K562 (cell line): ENCODE measurements at regions not wholly inside any gene's neighbourhood (a gene's known extent, or its start where the extent isn't known, plus 50 kb on each side); places are given as distances from the start of the nearest gene placed in this dataset.

Experiments used
- ATAC-seq: fragments of 200-7000 bp; cut with Tn5 transposase; 3 replicates; pipeline ENCODE4 v1.9.1; 2020; ENCODE audit warnings: moderate library complexity
- BruUV-seq: library from RNA; stranded (reverse); fragments of 400-500 nt; replicated peaks from 2 replicates; lab custom pipeline; 2021; lab: Mats Ljungman, UMichigan
- CTCF ChIA-PET: fragments of 300-600 bp; formaldehyde crosslinking; extraction: SDS; loops from one replicate; lab custom pipeline; 2021; ENCODE audit warnings: low intra/inter-chr PET ratio; lab: Yijun Ruan, JAX
- POLR2A ChIA-PET: fragments of 300-600, 350-650 bp; sonication (Branson Sonifier 250); formaldehyde crosslinking; extraction: SDS; loops from one replicate; lab custom pipeline; 2021; ENCODE audit warnings: antibody characterized with exemption, inconsistent platforms; lab: Yijun Ruan, JAX
- DNase-seq, 4 experiments: peaks; one replicate each; pipeline versions ENCODE4 v3.0.0 to v3.0.0-alpha.2; 2011 to 2018; ENCODE audit warnings: low spot score in 3 of 4, mixed read lengths in 3 of 4; ENCODE audit errors: extremely low read depth in 1 of 4
- FAIRE-seq: peaks from 2 replicates; lab custom pipeline; 2011; peaks lifted over from hg19 to GRCh38; lab: Jason Lieb, UNC
- H2AFZ ChIP-seq: 2 replicates; pipeline ENCODE4 v1.6.0; 2011; ENCODE audit warnings: low read depth, low read length, control low read depth, inconsistent platforms
- H3K27ac ChIP-seq: fragments of 200-600 bp; 3 replicates; pipeline ENCODE4 v1.8.0; 2011; ENCODE audit warnings: low read depth, mild to moderate bottlenecking, control low read depth, inconsistent platforms, low read length, moderate library complexity, mixed read lengths; ENCODE audit errors: extremely low read depth
- H3K27me3 ChIP-seq, 2 experiments: fragments of 300-600 bp in 1 of 2; 2 replicates in 1 of 2; 3 replicates in 1 of 2; pipeline versions ENCODE4 v1.6.0 to v1.8.0; 2011; ENCODE audit warnings: inconsistent platforms in 2 of 2, low read length in 2 of 2, mild to moderate bottlenecking in 1 of 2, mixed read lengths in 1 of 2, moderate library complexity in 1 of 2; ENCODE audit not compliant: control insufficient read depth in 2 of 2, insufficient read depth in 2 of 2
- H3K36me3 ChIP-seq: fragments of 300-600 bp; 3 replicates; pipeline ENCODE4 v1.8.0; 2011; ENCODE audit warnings: mild to moderate bottlenecking, low read length, inconsistent platforms; ENCODE audit not compliant: control insufficient read depth, insufficient read depth
- H3K4me1 ChIP-seq, 2 experiments: fragments of 200-600 bp in 1 of 2; replicated peaks in 1 of 2; 2 replicates in 1 of 2; 3 replicates in 1 of 2; pipeline versions ENCODE4 v1.5.1 to v1.8.0; 2011; ENCODE audit warnings: inconsistent platforms in 2 of 2, low read length in 2 of 2, mild to moderate bottlenecking in 1 of 2, mixed read lengths in 1 of 2, moderate library complexity in 1 of 2; ENCODE audit not compliant: control insufficient read depth in 2 of 2, insufficient read depth in 2 of 2
- H3K4me2 ChIP-seq: 2 replicates; pipeline ENCODE4 v1.6.1; 2011; ENCODE audit warnings: low read length, control low read depth, inconsistent platforms, mixed read lengths; ENCODE audit not compliant: insufficient read depth
- H3K4me3 ChIP-seq: fragments of 200-600 bp; sonication (generic), shearing (Covaris generic); 2 replicates; pipeline ENCODE4 v1.5.1; 2016; ENCODE audit warnings: control low read depth, inconsistent platforms
- H3K79me2 ChIP-seq: fragments of 200-600 bp; 3 replicates; pipeline ENCODE4 v1.8.0; 2011; ENCODE audit warnings: low read length, inconsistent platforms; ENCODE audit not compliant: control insufficient read depth, insufficient read depth
- H3K9ac ChIP-seq, 2 experiments: 2 replicates each; pipeline versions ENCODE4 v1.6.0 to v1.6.1; 2011; ENCODE audit warnings: low read depth in 2 of 2, low read length in 2 of 2, control low read depth in 1 of 2, inconsistent platforms in 1 of 2, mild to moderate bottlenecking in 1 of 2, mixed read lengths in 1 of 2; ENCODE audit not compliant: insufficient read depth in 1 of 2
- H3K9me1 ChIP-seq: one replicate; pipeline ENCODE4 v1.6.0; 2011; ENCODE audit warnings: inconsistent platforms, mild to moderate bottlenecking, low read length, moderate library complexity; ENCODE audit not compliant: control insufficient read depth, insufficient read depth
- H3K9me3 ChIP-seq: replicated peaks from 2 replicates; pipeline ENCODE4 v1.5.1; 2011; ENCODE audit warnings: low read depth, low read length, inconsistent platforms; ENCODE audit not compliant: control insufficient read depth, insufficient read depth
- H4K20me1 ChIP-seq: replicated peaks from 2 replicates; pipeline ENCODE4 v1.6.1; 2011; ENCODE audit warnings: low read length, inconsistent platforms, mixed read lengths; ENCODE audit not compliant: control insufficient read depth, insufficient read depth
- HMGN3 ChIP-seq: IDR thresholded peaks from 2 replicates; pipeline ENCODE4 v1.6.1; 2011; ENCODE audit warnings: borderline replicate concordance, low read depth, mild to moderate bottlenecking, mixed read lengths, low read length; ENCODE audit not compliant: insufficient read length; ENCODE audit errors: extremely low read depth
- IRF9 ChIP-seq: fragments of 450-650 bp; IDR thresholded peaks from 2 replicates; pipeline ENCODE4 v1.6.1; 2016; ENCODE audit warnings: missing biosample characterization, missing genetic modification characterization
- MBD2 ChIP-seq: sonication (generic); IDR thresholded peaks from 2 replicates; pipeline ENCODE4 v1.6.1; 2016; ENCODE audit warnings: low read depth, borderline replicate concordance
- MECOM ChIP-seq: fragments of 250-450 bp; sonication (Bioruptor Pico); IDR thresholded peaks from 2 replicates; pipeline ENCODE4 v1.8.0; 2022; ENCODE audit warnings: inconsistent platforms
- MEF2A ChIP-seq: IDR thresholded peaks from 2 replicates; pipeline ENCODE4 v1.6.1; 2011; ENCODE audit warnings: low read depth, mild to moderate bottlenecking, low read length, moderate library complexity; ENCODE audit not compliant: control insufficient read depth
- PHF8 ChIP-seq: fragments of 200-600 bp; sonication (generic); IDR thresholded peaks from 2 replicates; pipeline ENCODE4 v1.6.1; 2012; ENCODE audit warnings: mixed run types, mild to moderate bottlenecking, inconsistent platforms, low read length, moderate library complexity, borderline replicate concordance
- TBL1XR1 ChIP-seq, 2 experiments: IDR thresholded peaks; 2 replicates each; pipeline ENCODE4 v1.6.1; 2012; ENCODE audit warnings: improper control_type of control experiment in 2 of 2, low read length in 2 of 2, mild to moderate bottlenecking in 1 of 2
- ZBTB43 ChIP-seq: sonication (generic); formaldehyde crosslinking; IDR thresholded peaks from 2 replicates; pipeline ENCODE4 v1.8.0; 2023; ENCODE audit warnings: mild to moderate bottlenecking, missing genetic modification reagents
- ZNF217 ChIP-seq: sonication (generic); formaldehyde crosslinking; IDR thresholded peaks from 2 replicates; pipeline ENCODE4 v1.8.0; 2022; ENCODE audit warnings: mild to moderate bottlenecking, missing genetic modification reagents
- ZNF407 ChIP-seq: fragments of 450-650 bp; IDR thresholded peaks from 2 replicates; pipeline ENCODE4 v1.6.1; 2016; ENCODE audit warnings: low read depth
- WGBS: fragments of 100-300 bp; shearing (Covaris generic); methylation state at CpG from one replicate; pipeline ENCODE4 v1.1.6; 2016; ENCODE audit warnings: low coverage, mixed read lengths; ENCODE audit not compliant: insufficient coverage; ENCODE audit errors: missing lambda C conversion rate; 5-methylcytosine and 5-hydroxymethylcytosine counted together
- in situ Hi-C: fragments of 300-500 bp; cut with MboI; formaldehyde crosslinking; loops from 4 replicates; pipeline ENCODE4 v1.15.0; 2018; ENCODE audit warnings: inconsistent platforms, mixed read lengths
- intact Hi-C: fragments of 100-400 bp; cut with micrococcal nuclease; formaldehyde crosslinking; loops from 2 replicates; pipeline ENCODE4 v1.14.2; 2022
- TF ChIP-seq, protein P1 (sequence below): fragments of 450-650 bp; conservative IDR thresholded peaks from 2 replicates; pipeline ENCODE4 v1.6.1; 2016; ENCODE audit warnings: missing genetic modification characterization, low read depth, mild to moderate bottlenecking, control low read depth, missing compliant biosample characterization

DNA sequence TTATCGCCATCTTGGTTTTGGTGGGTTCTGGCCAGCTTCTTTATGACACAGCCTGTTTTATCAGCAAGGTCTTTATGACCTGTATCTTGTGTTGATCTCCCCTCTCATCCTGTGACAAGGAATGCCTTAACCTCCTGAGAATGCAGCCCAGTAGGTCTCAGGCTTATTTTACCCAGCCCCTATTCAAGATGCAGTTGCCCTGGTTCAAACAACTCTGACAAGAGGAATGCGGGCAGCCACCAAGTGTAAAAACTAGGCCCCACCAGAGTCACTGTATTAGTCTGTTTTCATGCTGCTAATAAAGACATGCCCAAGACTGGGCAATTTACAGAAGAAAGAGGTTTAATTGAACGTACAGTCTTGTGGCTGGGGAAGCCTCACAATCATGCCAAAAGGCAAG lies 671.3 kb downstream of the SORCS1 start:
- no peak overlapping the region for H2AFZ ChIP-seq
- ATAC-seq (no peak), DNase-seq (no peak), FAIRE-seq (no peak)
- in situ Hi-C loops, result no loop called here
- no peaks in the 10 kb centered on the region for H3K4me1 ChIP-seq
- H4K20me1 ChIP-seq, result no peaks in the 10 kb centered on the region
- no peak overlapping the region for H3K4me3 ChIP-seq
- POLR2A ChIA-PET, result no interaction called here
- no peaks in the 10 kb centered on the region for H3K79me2 ChIP-seq
- no peak overlapping the region for H3K4me2 ChIP-seq
- intact Hi-C loops, result no loop called here
- no peaks in the 10 kb centered on the region for H3K36me3 ChIP-seq
- CTCF ChIA-PET, result no interaction called here
- no peaks in the 10 kb centered on the region for H3K27me3 ChIP-seq
- 0% methylated on average over 3 of the region's 3 CpGs for WGBS
- H3K9ac ChIP-seq, result no peak overlapping the region
- no peak overlapping the region for H3K27ac ChIP-seq
- no peaks in the 10 kb centered on the region; the same call in 1 of the 2 replicates for H3K9me3 ChIP-seq
- no peaks in the 10 kb centered on the region for H3K9me1 ChIP-seq
- BruUV-seq, result no TSS peak
- TF ChIP-seq MECOM (CRISPR knock-in tag), result no peak
- no peak for TF ChIP-seq TBL1XR1 (IDR thresholded peaks at IDR 0.05; ENCODE audit: low read length in 2 of 2)
- TF ChIP-seq HMGN3, result no peak
- TF ChIP-seq MEF2A, result no peak
- TF ChIP-seq, protein P1, sequence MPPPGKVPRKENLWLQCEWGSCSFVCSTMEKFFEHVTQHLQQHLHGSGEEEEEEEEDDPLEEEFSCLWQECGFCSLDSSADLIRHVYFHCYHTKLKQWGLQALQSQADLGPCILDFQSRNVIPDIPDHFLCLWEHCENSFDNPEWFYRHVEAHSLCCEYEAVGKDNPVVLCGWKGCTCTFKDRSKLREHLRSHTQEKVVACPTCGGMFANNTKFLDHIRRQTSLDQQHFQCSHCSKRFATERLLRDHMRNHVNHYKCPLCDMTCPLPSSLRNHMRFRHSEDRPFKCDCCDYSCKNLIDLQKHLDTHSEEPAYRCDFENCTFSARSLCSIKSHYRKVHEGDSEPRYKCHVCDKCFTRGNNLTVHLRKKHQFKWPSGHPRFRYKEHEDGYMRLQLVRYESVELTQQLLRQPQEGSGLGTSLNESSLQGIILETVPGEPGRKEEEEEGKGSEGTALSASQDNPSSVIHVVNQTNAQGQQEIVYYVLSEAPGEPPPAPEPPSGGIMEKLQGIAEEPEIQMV (tag), result no peak
- TF ChIP-seq PHF8, result no peak
- TF ChIP-seq ZNF217 (CRISPR knock-in tag), result no peak
- TF ChIP-seq IRF9, result no peak
- no peak for TF ChIP-seq MBD2
- no peak for TF ChIP-seq ZNF407
- TF ChIP-seq ZBTB43, result no peak
